COLO829 (cell line): ENCODE measurements at regions not wholly inside any gene's neighbourhood (a gene's known extent, or its start where the extent isn't known, plus 50 kb on each side); places are given as distances from the start of the nearest gene placed in this dataset.
"Not testable (repeated sequence)": the region's sequence is repeated elsewhere in the genome, so short reads cannot be mapped to it uniquely, and the experiment has no call there.

ENCODE experiments used
- DNase-seq: peaks from one replicate; pipeline ENCODE4 v3.0.0; 2012; ENCODE audit warnings: low spot score

- DNase-seq: no peak
Observed at GRCh38 chrX:26590849-26591248, 374.9 kb downstream of the MAGEB5 start.

- DNase-seq: no peak
Observed at GRCh38 chrX:26586570-26586969, 370.6 kb downstream of the MAGEB5 start.

GRCh38 chrX:26581091-26581490 lies 365.1 kb downstream of the MAGEB5 start:
- no peak for DNase-seq

- DNase-seq: no peak
Observed at GRCh38 chrX:26580021-26580420, 364.1 kb downstream of the MAGEB5 start.

- no peak for DNase-seq
Observed at GRCh38 chrX:26574234-26574633, 358.3 kb downstream of the MAGEB5 start.

- DNase-seq: no peak
Observed at GRCh38 chrX:26562156-26562555, 346.2 kb downstream of the MAGEB5 start.

GRCh38 chrX:26559855-26560254 lies 343.9 kb downstream of the MAGEB5 start:
- no peak for DNase-seq

- no peak for DNase-seq
Observed at GRCh38 chrX:26558719-26559386, 342.9 kb downstream of the MAGEB5 start.

- no peak for DNase-seq
Observed at GRCh38 chrX:26557691-26558321, 341.8 kb downstream of the MAGEB5 start.

GRCh38 chrX:26525768-26526167 lies 309.8 kb downstream of the MAGEB5 start:
- DNase-seq: not testable (repeated sequence)

GRCh38 chrX:26522501-26522900 lies 306.5 kb downstream of the MAGEB5 start:
- no peak for DNase-seq

GRCh38 chrX:26511589-26512363 lies 295.8 kb downstream of the MAGEB5 start:
- DNase-seq: no peak

GRCh38 chrX:26470941-26471340 lies 255.0 kb downstream of the MAGEB5 start:
- no peak for DNase-seq

- no peak for DNase-seq
Observed at GRCh38 chrX:26466387-26466786, 250.4 kb downstream of the MAGEB5 start.

- DNase-seq: no peak
Observed at GRCh38 chrX:26445288-26445687, 229.3 kb downstream of the MAGEB5 start.

GRCh38 chrX:26444417-26444816 lies 228.4 kb downstream of the MAGEB5 start:
- not testable (repeated sequence) for DNase-seq

GRCh38 chrX:26442340-26442739 lies 226.4 kb downstream of the MAGEB5 start:
- peak; percentile 9 for DNase-seq

- DNase-seq: no peak
Observed at GRCh38 chrX:26414534-26414933, 198.6 kb downstream of the MAGEB5 start.

- DNase-seq: no peak
Observed at GRCh38 chrX:26411045-26411444, 195.1 kb downstream of the MAGEB5 start.

GRCh38 chrX:26409636-26410035 lies 193.7 kb downstream of the MAGEB5 start:
- DNase-seq: no peak

GRCh38 chrX:26387906-26388305 lies 171.9 kb downstream of the MAGEB5 start:
- no peak for DNase-seq

- no peak for DNase-seq
Observed at GRCh38 chrX:26376037-26376708, 160.2 kb downstream of the MAGEB5 start.

- no peak for DNase-seq
Observed at GRCh38 chrX:26375346-26375745, 159.4 kb downstream of the MAGEB5 start.
